Stimulated activated CD4-positive, alpha-beta T cell treated with anti-CD3 and anti-CD28 coated beads, TNF-alpha, amount 100 ng/mL, for 1 hour (primary cell): ENCODE measurements at regions not wholly inside any gene's neighbourhood (a gene's known extent, or its start where the extent isn't known, plus 50 kb on each side); places are given as distances from the start of the nearest gene placed in this dataset.
"Not testable (repeated sequence)": the region's sequence is repeated elsewhere in the genome, so short reads cannot be mapped to it uniquely, and the experiment has no call there.

Experiments
- DNase-seq, 3 donors: peaks; one replicate each; pipeline ENCODE4 v3.0.0-alpha.2; 2020; ENCODE audit warnings: low read depth in 3 of 3, low spot score in 1 of 3

GRCh38 chr12:131333621-131334440 is 377.1 kb upstream of the SFSWAP start:
- no peak for DNase-seq

DNA sequence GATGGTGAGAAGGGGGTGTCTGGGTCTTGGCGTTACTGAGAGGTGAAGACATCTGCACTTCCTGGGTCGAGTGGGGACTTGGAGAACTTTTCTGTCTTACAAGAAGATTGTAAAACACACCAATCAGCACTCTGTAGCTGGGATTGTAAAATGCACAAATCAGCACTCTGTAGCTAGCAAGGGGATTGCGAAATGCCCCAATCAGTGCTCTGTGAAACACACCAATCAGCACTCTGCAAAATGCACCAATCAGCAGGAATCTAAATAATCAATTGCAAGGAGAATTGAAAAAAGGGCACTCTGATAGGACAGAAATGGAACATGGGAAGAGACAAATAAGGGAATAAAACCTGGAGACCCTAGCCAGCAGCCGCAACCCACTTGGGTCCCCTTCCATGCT is 376.1 kb upstream of the SFSWAP start:
- DNase-seq = no peak

GRCh38 chr12:131335456-131335855 is 375.4 kb upstream of the SFSWAP start:
- no peak for DNase-seq

DNA sequence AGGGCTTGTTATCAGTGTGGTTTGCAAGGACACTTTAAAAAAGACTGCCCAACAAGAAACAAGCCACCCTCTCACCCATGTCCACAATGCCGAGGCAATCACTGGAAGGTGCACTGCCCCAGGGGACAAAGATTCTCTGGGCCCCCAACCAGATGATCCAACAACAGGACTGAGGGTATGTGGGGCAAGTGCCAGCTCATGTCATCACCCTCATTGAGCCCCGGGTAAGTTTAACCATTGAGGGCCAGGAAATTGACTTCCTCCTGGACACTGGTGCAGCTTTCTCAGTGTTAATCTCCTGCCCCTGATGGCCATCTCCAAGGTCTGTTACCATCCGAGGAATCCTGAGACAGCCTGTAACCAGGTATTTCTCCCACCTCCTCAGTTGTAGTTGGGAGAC is 373.0 kb upstream of the SFSWAP start:
- DNase-seq = not testable (repeated sequence)

DNA sequence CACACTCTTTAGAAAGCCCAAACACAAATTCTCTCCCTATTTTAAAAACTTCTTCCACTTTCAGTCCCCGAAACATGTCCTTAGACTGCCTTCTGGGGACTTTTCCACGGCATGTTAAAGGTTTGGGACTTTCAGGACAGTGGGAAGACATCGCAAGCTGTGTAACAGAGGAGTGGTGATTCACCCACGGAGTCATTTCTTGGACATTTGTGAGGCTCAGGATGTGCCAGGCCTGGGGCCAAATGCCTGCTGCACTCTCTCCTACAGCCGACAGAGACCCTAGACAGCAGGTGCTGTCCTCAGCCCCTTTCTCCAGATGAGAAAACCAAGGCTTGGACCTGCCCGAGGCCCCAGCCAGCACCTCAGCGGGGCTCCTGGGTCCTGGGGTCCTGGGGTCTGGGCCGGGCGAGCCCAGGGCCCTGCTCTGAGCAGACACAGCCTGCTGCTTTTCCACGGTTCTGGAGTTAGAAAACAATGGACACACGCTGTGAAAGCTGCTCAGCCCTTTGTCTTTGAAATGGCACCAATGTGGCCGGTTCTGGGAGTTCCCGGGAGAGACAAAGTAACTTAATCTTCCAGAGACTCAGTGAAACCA is 370.2 kb upstream of the SFSWAP start:
- no peak for DNase-seq

DNA sequence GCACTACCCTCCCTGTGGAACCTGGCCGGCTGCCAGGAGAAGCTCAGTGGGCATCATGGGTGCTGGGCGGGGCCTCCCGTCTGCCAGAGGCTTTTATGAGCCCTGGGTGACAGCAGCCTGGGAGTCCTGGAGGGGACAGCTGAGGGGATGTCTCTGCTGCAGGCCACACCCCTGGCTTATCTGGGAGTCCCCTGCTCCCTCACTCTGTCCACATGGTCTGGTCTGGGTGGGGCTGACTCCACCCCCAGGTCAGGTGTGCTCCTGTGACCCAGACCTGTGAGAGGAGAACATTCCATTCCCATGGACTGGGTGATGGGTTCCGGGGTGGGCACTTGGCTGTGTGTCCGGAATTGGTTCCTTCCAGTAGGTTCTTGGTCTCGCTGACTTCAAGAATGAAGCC is 369.3 kb upstream of the SFSWAP start:
- not testable (repeated sequence) for DNase-seq

DNA sequence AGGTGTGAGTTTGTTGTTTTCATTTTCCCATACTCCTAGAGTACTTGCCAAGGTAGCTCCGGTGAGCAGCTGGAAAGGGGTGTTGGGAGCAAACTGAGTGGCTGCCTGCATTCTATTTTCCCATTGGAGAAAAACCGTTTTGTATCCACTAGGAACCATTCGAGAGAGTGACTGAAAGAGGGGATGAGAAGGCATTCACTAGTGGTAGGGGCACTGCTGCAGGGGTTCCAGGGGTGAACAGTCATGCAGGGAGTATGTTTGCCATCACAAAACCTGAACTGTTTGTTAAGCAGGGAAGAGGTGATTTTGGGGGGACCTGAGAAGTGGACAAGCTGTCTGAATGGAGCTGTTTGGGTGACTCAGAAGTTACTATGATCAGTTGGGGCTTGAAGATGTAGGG is 367.5 kb upstream of the SFSWAP start:
- DNase-seq = not testable (repeated sequence)

DNA sequence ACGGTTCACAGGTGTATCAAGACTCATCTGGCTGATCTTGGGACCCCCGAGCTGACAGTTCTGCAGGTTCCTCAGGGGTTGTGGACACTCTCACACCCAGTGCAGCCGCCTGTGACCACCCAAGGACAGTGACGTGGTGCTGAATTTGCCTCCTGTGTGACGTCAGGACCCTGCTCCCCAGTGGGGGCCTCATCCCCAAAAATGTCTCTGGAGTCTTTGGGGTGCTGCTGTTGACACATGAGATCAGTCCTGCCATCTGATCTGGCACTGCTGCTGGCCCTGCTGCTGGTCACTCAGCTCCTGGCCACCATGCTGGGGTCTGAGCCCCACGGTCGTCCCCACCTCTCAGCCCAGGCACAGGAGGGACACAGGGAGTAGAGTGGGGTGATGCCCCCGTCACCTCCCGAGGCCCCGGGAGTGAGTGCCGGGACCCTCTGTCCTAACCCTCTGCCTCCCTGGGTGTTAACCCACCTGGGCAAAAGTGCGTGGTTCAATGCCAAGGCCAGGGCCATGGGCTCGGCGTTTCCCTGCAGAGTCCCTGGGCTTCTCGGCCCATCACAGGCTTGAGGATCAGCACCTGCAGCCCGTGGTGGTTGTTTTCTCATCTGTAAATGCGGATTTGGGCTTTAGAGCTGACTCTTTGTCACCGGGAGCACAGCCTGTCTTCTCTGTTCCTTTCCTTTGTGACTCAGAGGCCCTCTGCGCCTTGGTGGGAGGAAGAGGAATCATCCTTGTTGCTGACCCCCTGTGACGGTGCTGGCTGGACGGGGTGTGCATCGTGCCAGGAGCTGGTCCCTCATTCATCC is 366.0 kb upstream of the SFSWAP start:
- not testable (repeated sequence) for DNase-seq

- no peak for DNase-seq
Measured at GRCh38 chr12:131345521-131346436, 365.1 kb upstream of the SFSWAP start.

DNA sequence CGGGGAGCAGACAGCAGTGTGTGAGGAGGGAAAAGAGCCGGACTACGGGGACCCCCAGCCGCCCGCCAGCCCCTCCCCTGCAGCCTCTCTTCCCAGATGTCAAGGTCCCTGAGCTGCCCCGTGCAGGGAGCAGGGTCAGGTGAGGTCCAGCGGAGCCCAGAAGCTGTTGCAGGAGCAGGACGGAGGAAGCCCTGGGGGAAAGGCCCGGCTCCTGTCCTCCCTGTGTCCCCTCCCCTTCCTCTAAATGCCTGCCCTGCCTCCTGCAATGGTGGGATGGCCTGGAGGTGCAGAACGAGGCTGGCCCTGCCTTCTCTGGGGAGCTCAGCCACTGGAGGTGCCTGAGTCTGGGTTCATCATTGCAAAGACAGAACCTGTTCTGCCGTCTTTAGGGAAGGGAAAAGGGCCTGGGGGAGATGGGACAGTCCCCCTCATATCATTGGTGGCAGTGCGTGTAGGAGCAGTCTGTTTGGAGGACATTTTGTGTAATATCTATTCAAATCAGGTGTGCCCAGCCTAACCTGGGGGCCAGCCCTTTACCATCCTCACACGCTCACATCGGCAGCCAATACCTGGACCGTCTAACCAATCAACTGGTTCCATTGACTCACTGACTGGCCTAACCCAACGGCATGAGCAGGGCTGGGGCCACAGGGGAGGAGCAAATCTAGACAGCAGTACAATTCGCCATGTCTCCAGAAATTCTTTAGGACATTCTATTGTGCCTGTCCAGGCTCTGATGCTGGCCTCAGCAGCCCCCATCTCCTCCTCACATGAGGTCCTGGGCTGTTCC is 364.1 kb upstream of the SFSWAP start:
- DNase-seq = no peak

DNA sequence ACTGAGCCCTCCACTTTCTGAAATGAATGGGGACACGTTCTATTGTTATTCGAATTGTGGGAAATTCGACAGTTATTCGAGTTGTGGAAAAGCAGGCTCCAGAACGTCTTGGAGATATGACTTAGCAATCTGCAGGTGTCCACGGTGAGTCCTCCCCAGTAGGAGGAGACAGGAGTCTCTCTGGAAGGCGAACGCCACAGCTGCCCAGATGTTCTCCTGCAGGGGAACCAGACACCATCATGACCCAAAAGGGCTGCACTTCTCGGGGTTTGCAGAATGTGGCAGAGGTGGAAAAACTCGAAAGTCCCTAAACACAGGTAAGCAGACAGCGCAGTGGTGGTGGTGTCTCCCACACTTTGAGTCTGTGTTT is 363.6 kb upstream of the SFSWAP start:
- no peak for DNase-seq

- DNase-seq = no peak
Measured at GRCh38 chr12:131347732-131348131, 363.2 kb upstream of the SFSWAP start.

DNA sequence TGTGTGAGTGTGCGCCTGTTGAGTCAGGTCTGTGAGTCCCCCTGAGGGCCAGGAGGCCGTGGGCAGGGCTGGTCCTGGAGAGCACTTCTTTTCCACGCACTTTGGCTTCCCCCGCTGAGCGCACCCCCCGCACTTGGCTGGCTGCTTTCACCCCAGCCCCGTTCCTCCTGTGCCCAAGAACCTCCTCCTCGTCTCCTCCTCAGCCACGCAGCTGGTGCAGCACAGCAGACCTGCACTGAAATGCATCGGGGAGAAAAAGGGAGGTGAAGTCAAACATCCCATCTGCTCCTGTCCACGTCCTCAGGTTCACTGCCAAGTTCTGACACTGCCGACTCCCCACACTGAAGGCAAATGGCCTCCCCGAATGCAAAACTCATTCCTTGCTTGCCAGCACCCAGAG is 362.7 kb upstream of the SFSWAP start:
- no peak for DNase-seq

- no peak for DNase-seq
Measured at GRCh38 chr12:131348646-131349045, 362.2 kb upstream of the SFSWAP start.

GRCh38 chr12:131349397-131350127 is 361.3 kb upstream of the SFSWAP start:
- DNase-seq = no peak

GRCh38 chr12:131350943-131351318 is 360.0 kb upstream of the SFSWAP start:
- no peak for DNase-seq

DNA sequence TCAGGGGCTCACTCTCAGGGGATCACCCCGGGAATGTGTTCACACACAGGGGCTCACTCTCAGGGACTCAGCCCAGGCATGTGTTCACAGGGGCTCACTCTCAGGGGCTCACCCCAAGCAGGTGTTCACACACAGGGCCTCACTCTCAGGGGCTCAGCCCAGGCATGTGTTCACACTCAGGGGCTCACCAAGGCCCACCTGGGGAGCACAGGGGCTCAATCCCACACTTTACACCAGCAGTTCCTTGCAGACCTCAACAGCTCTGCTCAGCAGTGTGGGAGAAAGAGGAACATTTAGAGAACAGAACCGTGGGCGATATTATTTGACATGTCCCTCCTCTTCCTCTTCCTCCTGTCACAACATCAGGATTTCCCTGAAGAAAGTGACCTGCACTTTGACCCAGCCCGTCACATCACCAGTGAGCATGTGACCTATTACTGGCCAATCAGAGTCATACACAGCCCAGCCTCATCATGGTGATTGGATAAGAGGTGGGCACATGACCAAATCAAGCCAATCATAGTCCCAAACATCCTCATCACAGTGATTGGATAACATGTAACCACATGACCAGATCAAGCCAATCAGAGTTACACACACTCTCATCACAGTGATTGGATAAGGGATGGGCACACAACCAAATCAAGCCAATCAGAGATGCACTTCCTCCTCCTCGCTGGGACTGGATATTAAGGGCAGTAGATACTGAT is 359.4 kb upstream of the SFSWAP start:
- DNase-seq = no peak

- DNase-seq = no peak
Measured at GRCh38 chr12:131352296-131352900, 358.5 kb upstream of the SFSWAP start.

GRCh38 chr12:131353376-131353775 is 357.5 kb upstream of the SFSWAP start:
- DNase-seq = no peak
